ENCODE measurements at regions not wholly inside any gene's neighbourhood (a gene's known extent, or its start where the extent isn't known, plus 50 kb on each side); places are given as distances from the start of the nearest gene placed in this dataset.

DNA sequence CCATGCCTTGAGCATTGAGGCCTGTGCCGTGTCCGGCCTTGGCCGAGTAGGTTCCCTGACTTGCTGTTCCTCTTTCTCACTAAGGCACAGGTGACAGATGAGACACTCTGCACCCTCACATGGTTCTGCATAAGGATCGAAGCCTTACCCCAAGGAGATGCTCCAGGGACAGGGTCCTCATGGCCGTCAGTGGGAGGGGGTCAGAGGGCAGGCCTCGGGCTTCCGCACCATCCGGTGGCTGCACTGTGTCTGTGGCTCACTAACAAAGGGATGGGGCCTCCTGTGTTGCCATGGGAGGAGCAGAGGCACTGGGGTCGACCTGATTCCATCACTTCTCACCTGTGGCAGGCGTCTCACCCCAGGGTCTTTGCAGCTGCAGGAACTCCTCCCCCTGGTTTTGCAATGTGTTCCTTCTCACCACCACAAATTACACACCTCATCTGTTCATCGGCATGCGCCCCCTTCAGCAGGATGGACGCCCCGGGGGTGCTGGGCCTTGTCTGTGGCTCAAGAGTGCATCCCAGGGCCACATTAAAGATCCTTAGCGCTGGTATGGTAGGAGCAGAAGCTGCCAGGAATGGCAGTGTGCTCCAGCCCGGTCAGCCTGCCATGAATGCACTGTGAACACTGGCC is 113.3 kb upstream of the SOX1 start:
- no peak overlapping the region for H3K4me3 ChIP-seq
- no peaks in the 10 kb centered on the region for H3K4me1 ChIP-seq (ENCODE audit: control insufficient read depth, insufficient read depth, low read length)
- no peak overlapping the region for H3K9ac ChIP-seq (ENCODE audit: control insufficient read depth, insufficient read depth, low read length)
- WGBS (ENCODE audit: insufficient coverage, insufficient replicate concordance, low lambda C conversion rate, missing lambda C conversion rate), result 40% methylated on average over 16 of the region's 16 CpGs
- no peaks in the 10 kb centered on the region for H4K20me1 ChIP-seq (ENCODE audit: control insufficient read depth, insufficient read depth)
- no peak overlapping the region for H2AFZ ChIP-seq (ENCODE audit: control insufficient read depth, low read depth, low read length)
- in situ Hi-C loops (cut with MboI), result no loop called here
- POLR2A ChIA-PET, result no interaction called here
- no peak for FAIRE-seq
- H3K4me2 ChIP-seq (ENCODE audit: control insufficient read depth, insufficient read depth), result no peak overlapping the region
- TF ChIP-seq MTA2 (IDR thresholded peaks at IDR 0.05; ENCODE audit: low read depth) (no peak), SIX5 (IDR thresholded peaks at IDR 0.05; ENCODE audit: low read depth, low read length, severe bottlenecking) (no peak), SRF (IDR thresholded peaks at IDR 0.05; ENCODE audit: low read depth in 2 of 2, low read length in 2 of 2) (no peak), CREM (IDR thresholded peaks at IDR 0.05; ENCODE audit: low read depth) (no peak), CBFB (IDR thresholded peaks at IDR 0.05; ENCODE audit: low read depth) (no peak)
- intact Hi-C loops (cut with micrococcal nuclease; ENCODE audit: unreplicated experiment), result no loop called here
- no peaks in the 10 kb centered on the region for H3K79me2 ChIP-seq (ENCODE audit: control insufficient read depth, insufficient read depth, low read length)
- H3K27me3 ChIP-seq (replicated peaks in 1 of 2; ENCODE audit: control insufficient read depth in 2 of 2, insufficient read depth in 2 of 2, low read length in 1 of 2), result no peaks in the 10 kb centered on the region
- CTCF ChIA-PET, result no interaction called here
- RAD21 ChIA-PET (ENCODE audit: unreplicated experiment), result no interaction called here
- H3K36me3 ChIP-seq (ENCODE audit: control insufficient read depth in 2 of 2, insufficient read depth in 2 of 2, low read length in 1 of 2), result no peaks in the 10 kb centered on the region
- SMC1A ChIA-PET (ENCODE audit: uncharacterized antibody, unreplicated experiment), result no interaction called here
- BruUV-seq (replicated peaks), result no TSS peak
- no peaks in the 10 kb centered on the region; the same call in 2 of the 3 replicates for H3K9me3 ChIP-seq (replicated peaks; ENCODE audit: control insufficient read depth, insufficient read depth, low read length)
- no peak for ATAC-seq
- no peak overlapping the region for H3K27ac ChIP-seq (ENCODE audit: control insufficient read depth, insufficient read depth)
- DNase-seq (ENCODE audit: low read depth, low spot score), result no peak

DNA sequence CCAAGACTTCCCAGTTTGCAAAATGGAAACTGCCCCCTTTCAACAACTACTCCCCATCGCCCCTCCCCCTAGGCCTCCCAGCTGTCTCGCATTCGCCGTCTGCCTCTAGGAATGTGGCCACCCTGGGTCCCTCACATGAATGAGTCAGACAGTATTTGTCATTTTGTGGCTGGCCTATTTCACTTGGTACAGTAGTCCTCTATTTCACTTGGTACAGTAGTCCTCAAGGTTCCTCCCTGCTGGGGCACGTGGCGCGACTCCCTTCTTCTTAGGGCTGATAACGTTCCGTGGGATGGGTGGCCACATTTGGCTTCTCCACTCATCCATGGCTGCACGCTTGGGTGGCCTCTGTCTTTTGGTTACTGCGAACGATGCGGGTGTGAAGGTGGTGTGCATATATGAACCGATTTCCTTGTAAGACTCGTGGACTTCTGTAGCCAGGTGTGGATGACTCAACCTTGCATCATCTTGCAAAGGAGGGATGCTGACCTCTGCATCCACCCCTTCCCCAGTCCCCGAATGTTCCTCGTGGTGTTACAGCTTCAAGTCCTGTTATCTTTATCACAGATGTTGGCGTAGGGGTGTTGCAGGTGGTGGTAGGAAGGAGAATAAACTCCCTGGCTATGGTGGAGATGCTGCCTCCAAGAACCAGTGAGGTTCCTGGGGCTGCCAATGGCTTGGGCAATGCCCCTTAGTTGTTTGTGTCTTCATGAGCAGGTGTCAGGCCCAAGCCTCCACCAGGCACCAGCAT is 112.1 kb upstream of the SOX1 start:
- TF ChIP-seq KDM1A (IDR thresholded peaks at IDR 0.05; ENCODE audit: borderline replicate concordance) (no peak), ATF7 (IDR thresholded peaks at IDR 0.05; ENCODE audit: low read depth) (no peak), MYB (IDR thresholded peaks at IDR 0.05; ENCODE audit: borderline replicate concordance, low read depth, low read length) (no peak), ESRRA (IDR thresholded peaks at IDR 0.05; ENCODE audit: low read length) (no peak), BCL3 (IDR thresholded peaks at IDR 0.05; ENCODE audit: borderline replicate concordance, insufficient read depth, low read depth, low read length, poor library complexity, severe bottlenecking) (no peak), CBFB (IDR thresholded peaks at IDR 0.05; ENCODE audit: low read depth) (no peak), BACH1 (IDR thresholded peaks at IDR 0.05; ENCODE audit: borderline replicate concordance) (no peak), EP300 (IDR thresholded peaks at IDR 0.05; ENCODE audit: borderline replicate concordance in 1 of 2, control insufficient read depth in 1 of 2, low read depth in 2 of 2, low read length in 2 of 2) (no peak)
- Histone ChIP-seq H3K79me2 (ENCODE audit: control insufficient read depth, insufficient read depth, low read length) (no peaks in the 10 kb centered on the region), H3K4me2 (ENCODE audit: control insufficient read depth, insufficient read depth) (no peak overlapping the region), H3K4me3 (no peak overlapping the region), H3K27ac (ENCODE audit: control insufficient read depth, insufficient read depth) (no peak overlapping the region), H3K4me1 (ENCODE audit: control insufficient read depth, insufficient read depth, low read length) (no peaks in the 10 kb centered on the region), H3K9me3 (replicated peaks; ENCODE audit: control insufficient read depth, insufficient read depth, low read length) (no peaks in the 10 kb centered on the region; the same call in 2 of the 3 replicates), H4K20me1 (ENCODE audit: control insufficient read depth, insufficient read depth) (no peaks in the 10 kb centered on the region), H2AFZ (ENCODE audit: control insufficient read depth, low read depth, low read length) (no peak overlapping the region), H3K36me3 (ENCODE audit: control insufficient read depth in 2 of 2, insufficient read depth in 2 of 2, low read length in 1 of 2) (no peaks in the 10 kb centered on the region), H3K27me3 (replicated peaks in 1 of 2; ENCODE audit: control insufficient read depth in 2 of 2, insufficient read depth in 2 of 2, low read length in 1 of 2) (no peaks in the 10 kb centered on the region), H3K9ac (ENCODE audit: control insufficient read depth, insufficient read depth, low read length) (no peak overlapping the region)
- ChIA-PET CTCF (no interaction called here), SMC1A (ENCODE audit: uncharacterized antibody, unreplicated experiment) (no interaction called here), POLR2A (no interaction called here), RAD21 (ENCODE audit: unreplicated experiment) (no interaction called here)
- no TSS peak for BruUV-seq (replicated peaks)
- in situ Hi-C loops (cut with MboI), result no loop called here
- ATAC-seq (no peak), FAIRE-seq (no peak), DNase-seq (ENCODE audit: low read depth, low spot score) (no peak)
- intact Hi-C loops (cut with micrococcal nuclease; ENCODE audit: unreplicated experiment), result no loop called here
- 54% methylated on average over 18 of the region's 18 CpGs for WGBS (ENCODE audit: insufficient coverage, insufficient replicate concordance, low lambda C conversion rate, missing lambda C conversion rate)

Data from GM12878 (cell line).